ENCODE measurements at regions not wholly inside any gene's neighbourhood (a gene's known extent, or its start where the extent isn't known, plus 50 kb on each side); places are given as distances from the start of the nearest gene placed in this dataset.
"Not testable (repeated sequence)": the region's sequence is repeated elsewhere in the genome, so short reads cannot be mapped to it uniquely, and the experiment has no call there.

DNA sequence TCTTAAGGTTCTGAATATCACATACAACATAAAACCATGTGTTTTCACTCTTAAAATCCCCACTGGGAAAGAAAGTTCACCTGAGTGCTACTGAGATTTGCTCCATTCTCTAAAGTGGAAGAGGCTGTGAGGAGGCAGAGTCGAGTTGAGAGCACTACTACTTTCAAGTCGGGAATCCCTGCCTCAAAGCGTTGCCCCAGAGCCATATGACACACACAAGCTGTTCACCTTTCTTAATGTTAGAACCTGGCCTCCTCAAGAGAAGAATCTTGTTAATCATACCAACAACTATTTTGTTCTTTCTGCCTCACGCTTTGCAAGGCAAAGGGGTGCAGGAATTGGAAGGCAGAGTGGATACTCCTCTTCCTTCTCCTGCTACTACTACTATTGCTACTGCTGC lies 149.7 kb upstream of the DAAM1 start:
- DNase-seq (ENCODE audit: low read depth in 1 of 2, low spot score in 1 of 2), result no peak

DNA sequence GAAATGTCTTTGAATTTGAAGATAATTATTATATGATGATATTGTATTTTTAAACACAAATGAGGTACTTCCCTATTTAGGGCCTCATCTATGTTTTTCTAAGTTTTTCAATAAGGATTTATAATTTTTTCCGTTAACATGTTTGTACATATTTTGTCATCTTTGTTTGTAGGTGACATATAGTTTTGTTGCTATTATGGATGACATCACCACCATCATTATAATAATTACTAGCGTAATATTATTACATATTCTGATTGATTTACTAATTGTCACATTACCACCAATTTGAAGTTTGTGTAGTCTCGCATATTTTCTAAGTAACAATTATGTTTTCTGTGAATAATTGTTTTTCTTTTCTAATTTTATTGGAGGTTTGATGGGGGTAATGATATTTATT lies 147.2 kb upstream of the DAAM1 start:
- no peak for DNase-seq (ENCODE audit: low read depth in 1 of 2, low spot score in 1 of 2)

DNA sequence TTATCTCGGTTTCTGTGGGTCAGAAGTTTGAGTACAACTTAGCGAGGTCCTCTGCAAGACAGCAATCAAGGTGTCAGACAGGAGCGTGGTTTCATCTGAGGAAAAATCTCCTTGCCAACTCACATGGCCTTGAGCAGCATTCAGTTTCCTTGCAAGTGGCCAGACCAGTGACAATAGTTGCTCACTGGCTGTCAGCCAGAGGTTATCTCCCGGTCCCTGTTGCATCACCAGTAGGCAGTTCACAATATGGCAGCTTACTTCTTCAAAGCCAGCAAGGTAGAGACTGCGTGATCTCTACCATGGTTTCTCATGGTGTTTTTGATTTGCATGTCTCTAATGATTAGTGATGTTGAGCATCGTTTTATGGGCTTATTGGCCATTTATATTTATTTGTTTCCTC lies 143.8 kb upstream of the DAAM1 start:
- DNase-seq (ENCODE audit: low read depth in 1 of 2, low spot score in 1 of 2), result no peak

DNA sequence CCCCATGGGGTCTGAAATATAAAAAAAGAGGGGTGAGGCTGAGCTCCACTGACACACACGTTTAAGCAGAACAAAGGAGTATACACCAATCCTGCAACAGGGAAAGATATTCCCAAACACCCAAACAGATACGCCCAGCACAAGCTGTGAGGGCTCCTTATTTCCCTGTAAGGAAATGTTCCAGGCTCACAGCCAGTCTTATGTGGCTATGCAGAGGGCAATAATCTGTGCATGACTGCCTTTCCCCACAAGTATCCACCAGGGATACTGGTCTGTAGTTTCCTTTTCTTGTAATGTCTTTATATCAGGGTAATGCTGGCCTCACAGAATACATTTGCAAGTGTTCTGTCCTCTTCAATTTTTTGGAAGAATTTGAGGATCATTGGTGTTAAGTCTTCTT lies 141.7 kb upstream of the DAAM1 start:
- no peak for DNase-seq (ENCODE audit: low read depth in 1 of 2, low spot score in 1 of 2)

DNA sequence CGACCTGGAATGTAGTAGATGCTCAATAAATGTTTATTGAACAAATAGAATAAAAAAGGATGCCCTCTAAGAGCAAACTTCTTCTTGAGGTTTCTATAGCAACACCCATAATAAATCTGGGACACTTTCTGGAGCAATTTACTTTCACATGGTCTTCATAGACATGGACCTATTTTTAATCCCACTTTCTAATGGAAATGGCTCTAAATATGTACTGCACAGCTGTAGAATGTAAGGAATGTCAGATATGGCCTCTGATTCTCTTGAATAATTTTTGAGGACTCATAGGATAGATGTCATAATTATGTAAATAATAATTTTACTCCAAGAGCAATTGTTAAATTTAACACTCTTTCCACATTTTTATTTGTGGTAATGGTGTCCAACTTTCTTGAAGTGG lies 133.5 kb upstream of the DAAM1 start:
- no peak for DNase-seq (ENCODE audit: low read depth in 1 of 2, low spot score in 1 of 2)

DNA sequence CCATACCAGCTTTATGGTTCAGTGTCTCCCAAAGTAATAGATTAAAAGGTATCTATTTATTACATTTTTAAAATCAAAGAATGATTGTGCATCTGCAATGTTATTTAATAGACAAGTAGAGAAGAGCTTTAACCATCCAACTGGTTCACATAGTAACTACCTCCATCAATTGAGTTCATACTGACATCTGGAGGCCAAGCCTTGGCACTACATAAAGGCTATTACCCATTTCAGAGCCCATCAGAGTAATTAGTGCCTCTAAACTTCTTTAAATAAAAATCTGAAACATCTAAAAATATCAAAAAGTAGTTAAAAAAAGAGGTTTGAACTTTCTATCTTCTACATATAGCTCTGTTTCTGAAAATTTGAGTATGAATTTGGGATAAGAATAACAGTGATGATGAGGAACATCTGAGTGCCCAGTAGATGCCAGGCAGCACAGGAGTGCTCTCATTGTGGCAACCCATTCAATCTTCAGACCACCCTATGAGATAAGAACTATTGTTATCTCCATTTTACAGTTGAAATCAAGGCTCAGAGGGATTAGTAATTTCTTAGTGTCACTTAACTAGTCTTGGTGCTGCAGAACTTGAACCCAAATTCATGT lies 132.9 kb upstream of the DAAM1 start:
- DNase-seq (ENCODE audit: low read depth in 1 of 2, low spot score in 1 of 2), result peak in 1 of 2 donors; percentile 13

DNA sequence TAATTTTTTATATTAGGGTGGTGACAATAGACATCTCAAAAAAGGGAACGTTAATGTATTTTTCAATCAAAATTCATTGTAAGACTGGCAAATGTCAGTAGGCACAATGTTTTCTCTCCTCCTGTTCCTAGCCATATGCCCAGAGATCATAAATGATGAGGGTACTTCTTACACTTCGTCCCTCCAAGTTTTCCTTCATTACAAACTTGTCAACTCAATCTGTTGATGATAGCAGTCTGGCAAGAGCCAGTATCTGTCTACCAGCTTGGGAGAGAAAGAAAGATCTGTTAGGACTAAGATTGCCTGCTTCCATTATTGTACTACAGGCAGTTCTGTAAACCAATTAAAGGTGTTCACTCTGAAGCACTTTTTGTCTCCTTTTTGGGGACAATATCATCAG lies 130.9 kb upstream of the DAAM1 start:
- no peak for DNase-seq (ENCODE audit: low read depth in 1 of 2, low spot score in 1 of 2)

DNA sequence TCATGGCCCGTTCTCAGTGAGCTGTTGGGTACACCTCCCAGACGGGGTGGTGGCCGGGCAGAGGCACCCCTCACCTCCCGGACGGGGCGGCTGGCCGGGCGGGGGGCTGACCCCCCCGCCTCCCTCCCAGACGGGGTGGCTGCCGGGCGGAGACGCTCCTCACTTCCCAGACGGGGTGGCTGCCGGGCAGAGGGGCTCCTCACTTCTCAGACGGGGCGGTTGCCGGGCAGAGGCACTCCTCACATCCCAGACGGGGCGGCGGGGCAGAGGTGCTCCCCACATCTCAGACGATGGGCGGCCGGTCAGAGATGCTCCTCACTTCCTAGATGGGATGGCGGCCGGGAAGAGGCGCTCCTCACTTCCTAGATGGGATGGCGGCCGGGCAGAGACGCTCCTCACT lies 129.7 kb upstream of the DAAM1 start:
- DNase-seq (ENCODE audit: low read depth in 1 of 2, low spot score in 1 of 2), result not testable (repeated sequence)

DNA sequence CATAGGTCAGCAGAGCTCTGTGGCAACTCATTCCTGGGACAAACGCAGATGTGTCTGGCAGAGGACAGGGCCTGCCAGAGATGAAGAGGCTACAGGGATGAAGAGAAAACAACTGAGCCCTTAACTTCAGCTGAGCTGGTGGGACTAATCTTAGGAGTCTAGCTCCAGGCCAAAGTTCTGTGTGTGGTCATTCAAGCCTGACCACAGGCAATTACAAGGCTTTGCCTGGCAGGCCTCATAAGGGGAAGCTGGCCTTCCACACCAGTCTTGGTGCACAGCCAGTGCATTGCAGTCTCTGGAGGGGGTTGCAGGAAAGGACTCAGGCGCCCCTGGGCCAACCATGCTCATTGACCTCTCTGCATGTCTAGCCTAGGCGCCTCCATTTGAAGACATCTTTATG lies 127.6 kb upstream of the DAAM1 start:
- DNase-seq (ENCODE audit: low read depth in 1 of 2, low spot score in 1 of 2), result no peak

DNA sequence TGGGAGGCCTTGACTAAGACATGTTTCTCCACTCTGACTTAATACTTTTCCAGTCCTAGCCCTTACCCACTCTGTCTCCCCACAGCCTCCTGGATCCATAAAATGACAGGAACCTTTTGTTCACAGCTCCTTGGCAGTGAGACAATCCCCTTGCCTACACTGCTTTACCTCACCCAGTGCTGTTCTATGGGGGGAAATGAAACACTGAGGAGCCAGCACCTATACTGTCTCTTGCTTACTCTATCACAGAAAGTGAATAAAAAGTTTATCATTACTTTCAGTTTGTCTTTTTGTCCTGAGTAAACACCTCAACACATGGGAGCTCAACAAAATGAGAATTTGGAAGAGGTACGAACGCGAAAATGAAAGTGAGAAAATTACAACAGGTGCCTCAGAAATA lies 127.2 kb upstream of the DAAM1 start:
- no peak for DNase-seq (ENCODE audit: low read depth in 1 of 2, low spot score in 1 of 2)

DNA sequence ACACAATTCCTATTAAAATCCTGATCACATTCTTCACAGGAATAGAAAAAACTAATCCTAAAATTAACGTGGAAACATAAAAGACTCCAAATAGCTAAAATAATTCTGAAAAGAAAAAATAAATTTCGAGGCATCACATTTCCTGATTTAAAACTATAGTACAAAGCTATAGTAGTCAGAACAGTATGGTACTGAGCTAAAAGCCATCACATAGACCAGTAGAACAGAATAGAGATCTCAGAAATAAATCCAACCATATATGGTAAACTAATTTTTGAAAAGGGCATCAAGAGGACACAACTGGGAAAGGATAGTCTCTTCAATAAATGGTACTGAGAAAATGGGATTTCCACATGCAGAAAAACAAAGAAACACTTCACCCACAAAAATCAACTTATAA lies 125.2 kb upstream of the DAAM1 start:
- DNase-seq (ENCODE audit: low read depth in 1 of 2, low spot score in 1 of 2), result no peak

DNA sequence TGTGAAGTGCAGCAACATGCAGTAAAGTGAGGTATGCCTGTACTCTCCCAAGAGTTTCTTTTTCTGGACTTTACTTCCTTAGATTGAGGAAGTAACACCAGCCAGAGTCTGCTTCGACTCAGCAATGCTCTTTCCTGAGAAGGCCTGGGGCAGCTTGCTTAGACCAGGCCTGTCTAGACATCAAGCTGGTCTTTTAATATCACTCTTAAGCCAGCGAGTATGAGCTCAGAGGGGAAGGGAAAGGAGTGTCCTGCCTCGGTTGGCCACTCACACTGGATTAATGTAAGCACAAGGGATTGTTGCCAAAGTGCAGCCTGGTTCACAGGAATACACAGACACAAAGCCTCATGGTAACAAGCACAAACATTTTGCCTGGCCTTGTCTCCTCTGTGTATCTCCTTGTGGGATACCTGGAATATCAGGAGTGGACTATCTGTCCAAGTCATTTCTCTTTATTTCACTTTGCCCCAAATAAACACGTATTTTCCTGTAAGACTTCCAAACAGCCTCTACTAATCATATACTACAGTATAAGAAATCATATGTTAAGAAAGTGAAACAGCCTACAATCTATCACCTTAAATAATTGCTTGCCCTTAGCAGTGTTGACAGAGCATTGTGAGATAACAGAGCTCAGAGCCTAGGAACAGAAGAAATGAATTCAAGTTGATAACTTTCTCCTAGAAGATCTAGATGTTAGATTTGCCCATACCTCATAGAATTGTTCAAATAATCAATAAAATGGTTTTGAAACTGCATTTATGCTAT lies 121.2 kb upstream of the DAAM1 start:
- DNase-seq (ENCODE audit: low read depth in 1 of 2, low spot score in 1 of 2), result no peak

DNA sequence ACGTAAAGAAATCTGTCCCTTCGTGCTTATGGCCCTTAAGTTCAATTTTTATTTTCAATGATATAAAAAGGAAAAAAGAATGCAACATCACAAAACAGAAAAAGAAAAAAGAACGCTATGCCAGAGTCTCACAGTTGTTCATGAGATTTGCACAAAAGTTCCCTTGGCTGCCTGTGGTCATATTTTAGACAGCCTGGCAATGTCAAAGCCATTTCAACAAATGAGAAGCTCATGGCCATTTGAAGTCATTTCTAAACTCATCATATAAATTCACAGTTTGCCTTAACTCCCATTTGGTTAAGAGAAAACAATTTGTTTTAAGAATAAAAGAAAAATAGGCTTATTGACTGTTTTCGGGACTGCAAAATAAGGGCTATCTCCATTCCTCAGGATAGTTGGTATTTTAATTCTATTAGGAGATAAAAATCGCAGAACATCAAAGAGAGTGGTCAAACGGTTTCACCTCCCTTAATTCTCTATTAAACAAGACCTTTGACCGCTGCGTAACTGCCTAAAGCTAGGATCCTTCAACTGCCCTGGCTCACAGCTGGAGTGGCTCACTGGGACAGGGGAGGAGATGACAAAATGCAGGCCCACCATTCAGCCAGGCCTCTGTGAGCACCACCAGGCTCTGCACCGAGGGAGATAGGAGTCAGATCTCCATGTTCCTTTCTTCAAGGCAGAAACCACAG lies 119.2 kb upstream of the DAAM1 start:
- no peak for DNase-seq (ENCODE audit: low read depth in 1 of 2, low spot score in 1 of 2)

DNA sequence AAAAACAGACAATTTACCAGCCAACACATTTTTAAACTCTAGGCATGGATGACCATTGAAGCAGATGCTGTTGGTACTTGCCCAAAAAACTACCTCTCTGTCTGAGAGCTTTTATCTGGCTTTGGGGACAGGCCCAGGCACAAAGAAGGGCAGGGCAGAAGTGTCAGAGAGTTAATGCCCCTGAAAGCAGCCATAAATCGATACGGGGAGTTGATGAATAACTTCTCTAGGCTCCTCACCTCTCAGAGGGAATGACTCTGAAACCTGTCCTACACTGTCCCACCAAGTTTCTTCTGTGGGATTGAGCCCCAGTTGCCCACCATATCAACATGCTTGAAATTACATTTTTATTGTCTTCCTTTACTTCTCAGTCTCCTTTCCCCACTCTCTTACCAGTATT lies 113.0 kb upstream of the DAAM1 start:
- no peak for DNase-seq (ENCODE audit: low read depth in 1 of 2, low spot score in 1 of 2)

DNA sequence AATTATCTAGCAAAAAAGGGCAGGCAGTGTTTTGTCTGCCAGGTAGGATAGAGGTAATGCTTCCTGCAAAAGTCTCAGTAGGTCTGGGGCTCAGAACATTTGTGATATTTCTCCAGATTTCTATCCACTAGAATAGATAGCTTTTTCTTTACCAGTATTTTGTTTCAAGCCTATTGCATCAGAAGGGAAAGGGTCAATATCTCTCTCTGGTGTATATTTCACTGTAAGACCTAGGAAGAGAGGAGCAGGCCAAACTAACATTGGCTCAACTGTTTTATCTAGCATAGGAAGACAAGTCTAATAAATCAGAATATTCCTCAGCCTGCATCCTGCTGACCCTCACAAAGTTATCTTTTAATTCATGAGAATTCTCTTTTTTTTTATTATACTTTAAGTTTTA lies 106.7 kb upstream of the DAAM1 start:
- DNase-seq (ENCODE audit: low read depth in 1 of 2, low spot score in 1 of 2), result no peak

DNA sequence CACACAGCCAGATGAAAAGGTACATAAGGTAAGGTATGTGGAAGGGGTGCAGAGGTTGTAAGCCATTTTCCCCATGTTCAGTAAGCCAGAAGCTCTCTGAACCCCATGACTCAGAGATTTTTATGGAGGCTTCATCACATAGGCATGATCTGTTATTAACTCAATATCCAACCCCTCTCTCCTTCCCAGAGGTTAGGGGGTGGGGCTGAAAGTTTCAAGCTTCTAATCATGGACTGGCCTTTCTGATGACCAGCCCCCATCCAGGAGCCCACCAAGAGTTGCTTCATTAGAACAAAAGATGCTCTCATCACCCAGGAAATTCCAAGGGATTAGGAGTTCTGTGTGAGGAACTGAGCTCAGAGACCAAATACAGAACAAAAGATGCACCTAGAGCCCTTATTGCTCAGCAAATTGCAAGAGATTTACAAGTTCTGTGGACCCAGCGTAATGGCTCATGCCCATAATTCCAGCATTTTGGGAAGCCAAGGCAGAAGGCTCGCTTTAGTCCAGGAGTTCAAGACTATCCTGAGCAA lies 103.2 kb upstream of the DAAM1 start:
- no peak for DNase-seq (ENCODE audit: low read depth in 1 of 2, low spot score in 1 of 2)

DNA sequence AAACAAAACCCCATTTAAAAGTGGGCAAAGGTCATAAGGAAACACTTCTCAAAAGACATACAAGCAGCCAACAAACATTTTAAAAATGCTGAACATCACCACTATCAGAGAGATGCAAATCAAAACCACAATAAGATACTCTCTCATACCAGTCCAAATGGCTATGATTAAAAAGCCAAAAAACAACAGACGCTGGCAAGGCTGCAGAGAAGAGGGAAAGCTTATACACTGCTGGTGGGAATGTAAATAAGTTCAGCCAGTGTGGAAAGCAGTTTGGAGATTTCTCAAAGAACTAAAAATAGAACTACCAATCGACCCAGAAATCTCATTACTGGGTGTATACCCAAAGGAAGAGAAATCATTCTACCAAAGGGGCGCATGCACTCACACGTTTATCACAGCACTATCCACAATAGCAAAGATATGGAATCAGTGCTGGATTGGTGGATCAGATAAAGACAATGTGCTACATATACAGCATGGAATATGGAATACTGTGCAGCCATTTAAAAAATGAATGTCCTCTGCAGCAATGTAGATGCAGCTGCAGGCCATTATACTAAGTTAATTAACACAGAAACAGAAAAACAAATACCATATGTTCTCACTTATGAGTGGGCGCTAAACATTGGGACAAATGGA lies 102.1 kb upstream of the DAAM1 start:
- no peak for DNase-seq (ENCODE audit: low read depth in 1 of 2, low spot score in 1 of 2)

DNA sequence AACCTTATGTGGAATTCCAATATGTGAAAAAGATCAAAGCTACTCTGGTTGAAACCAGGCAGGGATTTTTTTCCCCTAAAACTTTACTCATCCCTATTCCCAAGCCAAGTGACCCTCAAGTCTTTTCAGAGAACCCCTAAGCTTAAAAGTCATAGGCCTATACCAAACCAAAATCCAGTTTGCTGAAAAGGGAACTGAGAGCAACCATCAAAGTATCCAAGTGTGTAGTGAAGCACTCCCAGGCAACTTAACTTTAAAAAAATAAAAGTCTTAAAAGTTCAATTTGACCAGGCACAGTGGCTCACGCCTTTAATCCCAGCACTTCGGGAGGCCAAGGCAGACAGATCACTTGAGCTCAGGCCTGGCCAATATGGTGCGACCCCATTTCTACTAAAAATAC lies 101.2 kb upstream of the DAAM1 start:
- no peak for DNase-seq (ENCODE audit: low read depth in 1 of 2, low spot score in 1 of 2)

DNA sequence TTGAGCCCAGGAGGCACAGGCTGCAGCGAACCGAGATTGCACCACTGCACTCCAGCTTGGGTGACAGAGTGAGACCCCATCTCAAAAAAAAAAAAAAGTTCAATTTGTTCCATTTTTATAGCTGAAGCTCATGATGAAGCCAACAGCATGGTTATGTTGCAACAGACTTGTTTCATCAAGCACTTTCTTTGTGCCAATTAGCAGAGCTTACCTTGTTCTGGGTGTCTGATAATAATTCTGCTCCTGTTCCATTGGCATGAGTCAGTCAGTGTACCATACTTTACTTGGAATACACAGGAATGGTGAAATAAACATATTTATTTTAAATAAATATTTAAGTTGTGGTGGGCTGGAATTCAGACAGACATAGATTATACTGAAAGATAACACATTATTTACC lies 100.8 kb upstream of the DAAM1 start:
- DNase-seq (ENCODE audit: low read depth in 1 of 2, low spot score in 1 of 2), result no peak

DNA sequence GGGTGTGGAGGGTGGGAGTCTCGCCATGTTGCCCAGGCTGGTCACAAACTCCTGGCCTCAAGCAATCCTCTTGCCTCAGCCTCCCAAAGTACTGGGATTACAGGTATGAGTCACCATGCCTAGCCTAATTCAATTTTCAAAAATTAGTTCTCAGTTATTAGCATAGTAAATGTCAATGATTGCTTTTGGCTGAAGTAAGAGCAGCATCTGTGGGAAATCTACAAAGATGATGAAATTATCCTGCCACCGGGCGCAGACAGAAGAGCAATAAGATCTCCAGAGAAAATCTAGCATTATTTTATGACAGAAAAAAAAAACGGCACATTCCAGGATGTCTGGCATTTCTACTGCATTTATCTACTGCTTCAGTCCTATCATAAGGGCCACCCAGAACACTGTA lies 97.9 kb upstream of the DAAM1 start:
- DNase-seq (ENCODE audit: low read depth in 1 of 2, low spot score in 1 of 2), result no peak

DNA sequence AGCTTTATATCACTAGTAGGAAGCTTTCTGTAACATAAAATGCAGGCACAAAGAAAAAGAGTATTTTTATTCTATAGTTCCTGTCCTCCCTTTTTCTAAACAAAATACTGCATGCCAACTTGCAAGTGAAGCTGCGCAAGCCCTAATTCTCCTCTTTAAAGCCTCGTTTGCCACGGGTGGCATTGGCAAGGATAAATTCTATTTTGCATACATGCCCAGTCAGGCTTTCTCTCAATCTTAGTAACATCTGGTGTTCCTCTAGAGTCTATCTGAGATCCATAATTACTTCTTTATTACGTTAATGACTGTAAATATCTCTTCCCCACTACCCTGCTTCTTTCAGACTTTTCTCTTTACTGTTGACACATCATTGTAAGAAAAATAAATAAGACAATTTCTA lies 97.1 kb upstream of the DAAM1 start:
- no peak for DNase-seq (ENCODE audit: low read depth in 1 of 2, low spot score in 1 of 2)

DNA sequence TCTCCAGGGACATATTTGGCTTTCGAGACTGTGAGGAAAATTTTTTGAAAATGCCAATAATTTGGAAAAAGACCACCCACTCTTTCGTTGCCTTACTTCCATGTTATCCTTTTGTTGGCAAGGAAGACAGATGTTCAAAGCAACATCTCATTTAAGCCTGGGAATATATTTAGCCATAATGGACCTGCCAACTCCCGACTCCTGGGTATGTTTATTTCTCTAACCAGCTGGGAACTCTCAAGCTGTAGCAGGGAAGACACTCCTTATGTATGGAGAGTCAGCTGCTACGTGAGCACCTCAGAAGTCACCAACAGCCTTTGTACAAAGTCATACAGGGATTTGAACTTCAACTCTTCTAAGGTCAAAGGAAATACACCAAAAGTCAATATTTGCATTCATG lies 96.5 kb upstream of the DAAM1 start:
- no peak for DNase-seq (ENCODE audit: low read depth in 1 of 2, low spot score in 1 of 2)

Measured in activated CD4-positive, alpha-beta T cell treated with anti-CD3 and anti-CD28 coated beads, Interleukin-2, amount 50 U/mL, for 24 hours (primary cell).